ENCODE measurements at regions not wholly inside any gene's neighbourhood (a gene's known extent, or its start where the extent isn't known, plus 50 kb on each side); places are given as distances from the start of the nearest gene placed in this dataset.

DNA sequence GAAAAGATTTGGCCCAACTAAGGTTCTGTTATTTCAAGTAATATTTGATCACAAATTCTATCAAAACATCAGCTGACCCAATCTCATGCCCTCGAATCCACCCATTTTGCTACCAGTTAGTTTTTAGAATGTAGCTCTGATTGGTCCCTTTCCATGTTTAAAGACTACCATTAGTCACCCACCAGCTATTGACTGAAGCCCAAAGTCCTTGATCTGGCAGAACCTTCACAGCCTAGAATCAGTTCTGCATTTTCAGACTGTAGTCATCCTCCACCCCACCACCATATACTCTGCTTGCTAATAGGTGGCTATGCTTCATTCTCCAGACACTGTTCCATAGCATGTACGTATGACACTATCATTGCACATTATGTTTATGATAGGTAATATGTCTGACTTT, 182.2 kb upstream of the TARS1 start:
- no peak for TF ChIP-seq POLR2AphosphoS5 (IDR thresholded peaks at IDR 0.05)
- no peak for TF ChIP-seq CTCF (IDR thresholded peaks at IDR 0.05)

All from stomach (tissue), 4 donors.